Middle frontal gyrus (tissue), 1 donor: ENCODE measurements at regions not wholly inside any gene's neighbourhood (a gene's known extent, or its start where the extent isn't known, plus 50 kb on each side); places are given as distances from the start of the nearest gene placed in this dataset.

Experiments used
- DNase-seq: peaks from one replicate; pipeline ENCODE4 v3.0.0-alpha.2; 2015; ENCODE audit warnings: low spot score; ENCODE audit errors: extremely low spot score

GRCh38 chr2:7586898-7587297 lies 669.7 kb downstream of the RNF144A start:
- no peak for DNase-seq

GRCh38 chr2:7588295-7588694 lies 671.1 kb downstream of the RNF144A start:
- DNase-seq: no peak

GRCh38 chr2:7592618-7593140 lies 675.5 kb downstream of the RNF144A start:
- DNase-seq: no peak

GRCh38 chr2:7593360-7593759 lies 676.1 kb downstream of the RNF144A start:
- no peak for DNase-seq

GRCh38 chr2:7594211-7594610 lies 677.0 kb downstream of the RNF144A start:
- DNase-seq: no peak

- DNase-seq: no peak
Measured at GRCh38 chr2:7595206-7595605, 678.0 kb downstream of the RNF144A start.

GRCh38 chr2:7598402-7598801 lies 681.2 kb downstream of the RNF144A start:
- DNase-seq: no peak

- no peak for DNase-seq
Measured at GRCh38 chr2:7599462-7600258, 682.4 kb downstream of the RNF144A start.

GRCh38 chr2:7601990-7602389 lies 684.8 kb downstream of the RNF144A start:
- DNase-seq: no peak

- DNase-seq: no peak
Measured at GRCh38 chr2:7604456-7604855, 687.2 kb downstream of the RNF144A start.

GRCh38 chr2:7607441-7608173 lies 690.4 kb downstream of the RNF144A start:
- no peak for DNase-seq

- DNase-seq: no peak
Measured at GRCh38 chr2:7609556-7609955, 692.3 kb downstream of the RNF144A start.

GRCh38 chr2:7609974-7610373 lies 692.8 kb downstream of the RNF144A start:
- no peak for DNase-seq

GRCh38 chr2:7611750-7612149 lies 694.5 kb downstream of the RNF144A start:
- no peak for DNase-seq

GRCh38 chr2:7612969-7613368 lies 695.8 kb downstream of the RNF144A start:
- no peak for DNase-seq

- no peak for DNase-seq
Measured at GRCh38 chr2:7613831-7614230, 696.6 kb downstream of the RNF144A start.

- no peak for DNase-seq
Measured at GRCh38 chr2:7618031-7618430, 700.8 kb downstream of the RNF144A start.

- DNase-seq: no peak
Measured at GRCh38 chr2:7619203-7619970, 702.2 kb downstream of the RNF144A start.

- no peak for DNase-seq
Measured at GRCh38 chr2:7620255-7620654, 703.0 kb downstream of the RNF144A start.

- no peak for DNase-seq
Measured at GRCh38 chr2:7621018-7621814, 704.0 kb downstream of the RNF144A start.
